CD4-positive, CD25-positive, alpha-beta regulatory T cell (primary cell): ENCODE measurements at regions not wholly inside any gene's neighbourhood (a gene's known extent, or its start where the extent isn't known, plus 50 kb on each side); places are given as distances from the start of the nearest gene placed in this dataset.
"Not testable (repeated sequence)": the region's sequence is repeated elsewhere in the genome, so short reads cannot be mapped to it uniquely, and the experiment has no call there.

ENCODE experiments used
- ATAC-seq, 2 donors: fragments of 150-1000 bp; cut with Tn5 transposase; one replicate each; pipeline ENCODE4 v1.10.0; 2021; ENCODE audit warnings: low read depth in 2 of 2, moderate number of reproducible peaks in 2 of 2, moderate library complexity in 1 of 2
- DNase-seq, 3 donors: peaks; one replicate each; pipeline versions ENCODE4 v3.0.0 to v3.0.0-alpha.2; 2012 to 2022; ENCODE audit warnings: mixed read lengths in 1 of 3
- H3K27ac ChIP-seq: one replicate; pipeline ENCODE4 v1.7.0; 2013; ENCODE audit warnings: mild to moderate bottlenecking, low read length; ENCODE audit not compliant: insufficient read depth, poor library complexity, severe bottlenecking
- H3K27me3 ChIP-seq: one replicate; pipeline ENCODE4 v1.7.0; 2013; ENCODE audit warnings: low read length; ENCODE audit not compliant: control insufficient read depth, insufficient read depth
- H3K36me3 ChIP-seq: one replicate; pipeline ENCODE4 v1.7.0; 2013; ENCODE audit warnings: mild to moderate bottlenecking, low read length, moderate library complexity; ENCODE audit not compliant: control insufficient read depth, insufficient read depth
- H3K4me1 ChIP-seq: 2 replicates; pipeline ENCODE4 v1.7.0; 2013; ENCODE audit warnings: mild to moderate bottlenecking, low read length; ENCODE audit not compliant: insufficient read depth, control insufficient read depth, poor library complexity, severe bottlenecking
- H3K4me3 ChIP-seq: one replicate; pipeline ENCODE4 v1.7.0; 2013; ENCODE audit warnings: low read depth, mild to moderate bottlenecking, low read length, moderate library complexity
- H3K9me3 ChIP-seq, 2 experiments: 1 replicate in 1 of 2; 2 replicates in 1 of 2; pipeline ENCODE4 v1.7.0; 2013; ENCODE audit warnings: low read length in 2 of 2, mild to moderate bottlenecking in 1 of 2, moderate library complexity in 1 of 2; ENCODE audit not compliant: control insufficient read depth in 2 of 2
- H3K27ac Mint-ChIP-seq, 3 donors: one replicate each; pipeline ENCODE4 v1.8.0; 2020 to 2022; ENCODE audit warnings: mild to moderate bottlenecking in 3 of 3, mixed read lengths in 3 of 3, moderate library complexity in 2 of 3
- H3K27me3 Mint-ChIP-seq: one replicate; pipeline ENCODE4 v1.8.0; 2022; ENCODE audit warnings: mild to moderate bottlenecking, mixed read lengths
- H3K36me3 Mint-ChIP-seq: one replicate; pipeline ENCODE4 v1.8.0; 2020; ENCODE audit warnings: mixed read lengths
- H3K4me1 Mint-ChIP-seq, 4 donors: one replicate each; pipeline ENCODE4 v1.8.0; 2020 to 2022; ENCODE audit warnings: mixed read lengths in 4 of 4, mild to moderate bottlenecking in 1 of 4
- H3K4me3 Mint-ChIP-seq, 4 donors: one replicate each; pipeline ENCODE4 v1.8.0; 2020 to 2022; ENCODE audit warnings: mild to moderate bottlenecking in 4 of 4, mixed read lengths in 4 of 4, moderate library complexity in 3 of 4
- H3K9me3 Mint-ChIP-seq, 7 donors: one replicate each; pipeline ENCODE4 v1.8.0; 2020 to 2022; ENCODE audit warnings: mixed read lengths in 7 of 7, mild to moderate bottlenecking in 3 of 7, moderate library complexity in 2 of 7

DNA sequence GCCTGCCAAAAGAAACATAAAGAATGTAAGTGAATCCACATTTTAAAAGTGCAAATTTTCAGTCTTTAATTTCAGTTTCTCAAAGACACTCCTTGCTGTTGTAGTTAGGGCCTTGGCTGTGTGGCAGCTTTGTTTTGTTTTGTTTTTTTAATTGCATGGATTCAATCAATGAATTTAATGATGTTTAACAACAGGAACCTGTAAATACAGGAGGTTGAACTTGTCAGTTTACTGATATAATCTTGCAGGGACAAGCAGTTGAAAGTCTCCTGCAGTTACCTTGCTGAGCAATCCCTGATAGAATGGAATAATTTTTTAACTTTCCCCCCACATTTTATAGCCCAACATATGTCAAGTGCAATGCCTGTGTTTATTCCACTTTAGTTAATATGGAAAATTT is 528.3 kb upstream of the PCDH7 start:
- H3K36me3 Mint-ChIP-seq: no peaks in the 10 kb centered on the region
- no peak for DNase-seq
- Histone ChIP-seq H3K4me1 (no peaks in the 10 kb centered on the region), H3K27me3 (no peaks in the 10 kb centered on the region), H3K36me3 (no peaks in the 10 kb centered on the region), H3K27ac (no peak overlapping the region), H3K4me3 (no peak overlapping the region), H3K9me3 (peaks cover 0 to 3% of the 10 kb centered on the region in 2 experiments)
- H3K9me3 Mint-ChIP-seq: peaks cover 0 to 22% (median 3%) of the 10 kb centered on the region in 7 donors
- no peak for ATAC-seq
- no peak overlapping the region for H3K4me3 Mint-ChIP-seq
- no peak overlapping the region for H3K27ac Mint-ChIP-seq
- no peaks in the 10 kb centered on the region for H3K4me1 Mint-ChIP-seq
- H3K27me3 Mint-ChIP-seq: no peaks in the 10 kb centered on the region

DNA sequence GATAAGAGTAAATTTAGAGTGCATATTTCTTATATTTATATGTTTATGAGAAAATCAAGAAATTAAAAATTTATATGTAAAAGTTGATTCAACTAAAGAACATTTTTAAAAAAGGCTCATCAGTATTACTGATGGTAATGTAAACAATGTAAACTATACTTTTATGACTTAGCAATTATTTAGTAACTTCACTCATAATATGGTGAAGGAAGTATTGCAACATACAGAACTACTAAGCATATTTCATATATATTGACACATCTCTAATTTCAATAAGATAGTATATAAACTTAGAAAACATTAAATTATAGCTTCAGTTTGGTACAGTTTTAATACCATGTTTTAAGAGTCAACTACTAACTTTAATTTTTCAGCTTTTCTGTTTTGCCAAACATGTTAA is 512.8 kb upstream of the PCDH7 start:
- H3K4me1 Mint-ChIP-seq: no peaks in the 10 kb centered on the region
- H3K36me3 Mint-ChIP-seq: no peaks in the 10 kb centered on the region
- H3K4me3 Mint-ChIP-seq: no peak overlapping the region
- no peak for DNase-seq
- peaks cover 11 to 12% of the 10 kb centered on the region in 2 experiments for H3K9me3 ChIP-seq
- no peak for ATAC-seq
- no peak overlapping the region for H3K27ac ChIP-seq
- no peak overlapping the region for H3K27ac Mint-ChIP-seq
- H3K36me3 ChIP-seq: no peaks in the 10 kb centered on the region
- H3K9me3 Mint-ChIP-seq: peaks cover 1 to 28% (median 12%) of the 10 kb centered on the region in 7 donors
- no peaks in the 10 kb centered on the region for H3K4me1 ChIP-seq
- H3K27me3 Mint-ChIP-seq: no peaks in the 10 kb centered on the region
- H3K4me3 ChIP-seq: no peak overlapping the region
- H3K27me3 ChIP-seq: no peaks in the 10 kb centered on the region

DNA sequence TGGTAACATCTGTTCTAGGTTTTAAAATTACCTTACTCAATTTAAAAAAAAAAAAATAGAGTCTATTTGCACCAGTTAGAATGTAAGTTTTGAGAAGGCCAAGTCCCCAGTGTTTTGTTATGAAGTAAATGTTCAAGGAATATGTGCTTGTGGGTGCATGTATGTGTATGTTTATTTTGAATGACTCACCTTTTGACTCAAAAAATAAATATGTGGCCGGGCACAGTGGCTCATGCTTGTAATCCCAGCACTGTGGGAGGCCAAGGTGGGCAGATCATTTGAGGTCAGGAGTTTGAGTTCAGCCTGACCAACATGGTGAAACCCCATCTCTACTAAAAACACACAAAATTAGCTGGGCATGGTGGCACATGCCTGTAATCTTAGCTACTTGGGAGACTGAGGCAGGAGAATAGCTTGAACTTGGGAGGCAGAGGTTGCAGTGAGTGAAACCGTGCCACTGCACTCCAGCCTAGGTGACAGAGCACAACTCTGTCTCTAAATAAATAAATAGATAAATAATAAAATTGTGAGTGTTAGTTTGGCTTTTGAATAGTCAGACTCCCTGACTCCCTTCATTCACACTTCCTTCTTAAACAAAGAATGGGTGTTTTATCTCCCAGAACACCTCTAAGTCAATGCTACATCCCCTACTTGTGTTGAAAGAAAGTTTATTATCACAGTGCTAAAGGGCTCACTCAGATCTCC is 511.3 kb upstream of the PCDH7 start:
- Histone ChIP-seq H3K4me1 (no peaks in the 10 kb centered on the region), H3K27ac (no peak overlapping the region), H3K27me3 (no peaks in the 10 kb centered on the region), H3K4me3 (no peak overlapping the region), H3K36me3 (no peaks in the 10 kb centered on the region), H3K9me3 (peaks cover 7 to 10% of the 10 kb centered on the region in 2 experiments)
- ATAC-seq (no peak), DNase-seq (no peak)
- Mint-ChIP-seq H3K4me1 (no peaks in the 10 kb centered on the region), H3K9me3 (peaks cover 1 to 23% (median 10%) of the 10 kb centered on the region in 7 donors), H3K4me3 (no peak overlapping the region), H3K27ac (no peak overlapping the region), H3K27me3 (no peaks in the 10 kb centered on the region), H3K36me3 (no peaks in the 10 kb centered on the region)

DNA sequence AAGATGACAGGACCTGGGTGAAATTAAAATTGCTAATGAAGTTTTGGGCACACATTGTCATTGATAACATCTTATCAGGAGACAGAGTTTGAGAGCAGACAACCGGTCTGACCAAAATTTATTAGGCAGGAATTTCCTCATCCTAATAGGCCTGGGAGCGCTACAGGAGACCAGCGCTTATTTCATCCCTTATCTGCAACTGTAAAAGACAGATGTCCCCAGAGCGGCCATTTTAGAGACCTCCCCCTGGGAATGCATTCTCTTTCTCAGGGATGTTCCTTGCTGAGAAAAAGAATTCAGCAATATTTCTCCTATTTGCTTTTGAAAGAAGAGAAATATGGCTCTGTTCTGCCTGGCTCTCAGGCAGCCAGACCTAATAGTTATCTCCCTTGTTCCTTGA is 504.2 kb upstream of the PCDH7 start:
- H3K9me3 Mint-ChIP-seq: peaks cover 0 to 43% (median 16%) of the 10 kb centered on the region in 7 donors
- not testable (repeated sequence) for H3K27me3 ChIP-seq, H3K27me3 Mint-ChIP-seq, H3K36me3 ChIP-seq, H3K27ac ChIP-seq, DNase-seq, H3K27ac Mint-ChIP-seq, H3K4me1 Mint-ChIP-seq, H3K4me1 ChIP-seq, H3K4me3 ChIP-seq, H3K4me3 Mint-ChIP-seq, H3K36me3 Mint-ChIP-seq, H3K9me3 ChIP-seq, ATAC-seq

DNA sequence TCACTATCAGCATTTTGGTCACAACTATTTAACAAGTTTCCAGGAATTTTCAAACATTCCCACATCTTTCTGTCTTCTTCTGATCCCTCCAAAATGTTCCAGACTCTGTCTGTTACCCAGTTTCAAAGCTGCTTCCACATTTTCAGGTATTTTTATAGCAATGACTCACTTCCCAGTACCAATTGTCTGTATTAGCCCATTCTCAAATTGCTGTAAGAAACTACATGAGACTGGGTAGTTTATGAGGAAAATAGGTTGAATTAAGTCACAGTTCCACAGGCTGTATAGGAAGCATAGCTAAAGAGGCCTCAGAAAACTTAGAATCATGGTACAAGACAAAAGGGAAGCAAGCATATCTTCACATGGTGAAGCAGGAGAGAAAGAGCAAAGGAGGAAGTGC is 475.0 kb upstream of the PCDH7 start:
- peaks cover 5 to 8% of the 10 kb centered on the region in 2 experiments for H3K9me3 ChIP-seq
- ATAC-seq (no peak), DNase-seq (no peak)
- Mint-ChIP-seq H3K36me3 (no peaks in the 10 kb centered on the region), H3K4me3 (no peak overlapping the region), H3K4me1 (no peaks in the 10 kb centered on the region), H3K9me3 (peaks cover 3 to 35% (median 15%) of the 10 kb centered on the region in 7 donors), H3K27ac (no peak overlapping the region), H3K27me3 (no peaks in the 10 kb centered on the region)
- H3K4me3 ChIP-seq: no peak overlapping the region
- no peak overlapping the region for H3K27ac ChIP-seq
- no peaks in the 10 kb centered on the region for H3K4me1 ChIP-seq
- H3K27me3 ChIP-seq: no peaks in the 10 kb centered on the region
- H3K36me3 ChIP-seq: no peaks in the 10 kb centered on the region

DNA sequence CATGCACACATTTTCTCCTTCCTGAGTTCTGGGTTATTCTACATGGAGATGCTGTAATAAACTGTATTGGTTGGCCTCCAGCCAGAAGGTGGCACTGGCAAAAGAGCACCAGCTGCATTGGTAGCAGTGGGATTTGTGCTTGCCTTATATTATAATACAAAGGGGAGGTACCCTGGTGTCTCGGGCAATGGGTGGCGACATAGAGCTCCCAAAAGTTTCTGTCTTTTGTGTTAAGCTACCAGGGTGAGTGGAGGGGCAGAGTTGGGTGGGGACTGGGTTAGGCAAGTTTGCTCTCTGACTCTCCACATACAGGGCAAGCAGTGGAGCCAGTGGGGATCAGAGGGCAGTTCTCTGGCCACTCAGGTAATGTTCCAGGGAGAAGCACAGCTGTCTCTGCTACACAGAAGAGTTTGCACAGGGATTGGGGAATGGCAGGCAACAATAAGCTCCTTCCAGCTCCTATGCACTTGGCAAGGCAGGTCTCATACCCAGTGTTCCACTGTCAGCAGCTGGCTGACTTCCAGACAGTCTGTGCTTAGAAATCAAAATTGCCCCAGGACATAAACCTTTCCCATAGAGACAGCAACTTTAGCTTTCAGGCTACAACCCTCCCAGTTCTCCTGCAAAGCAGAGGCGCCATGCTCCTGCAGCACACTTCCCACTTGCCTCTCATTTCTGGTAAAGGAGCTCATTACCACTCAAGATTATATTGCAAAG is 463.9 kb upstream of the PCDH7 start:
- Histone ChIP-seq H3K9me3 (peaks cover 2 to 8% of the 10 kb centered on the region in 2 experiments), H3K4me1 (no peaks in the 10 kb centered on the region), H3K4me3 (no peak overlapping the region), H3K27ac (no peak overlapping the region), H3K27me3 (no peaks in the 10 kb centered on the region), H3K36me3 (no peaks in the 10 kb centered on the region)
- no peak for ATAC-seq
- Mint-ChIP-seq H3K27me3 (no peaks in the 10 kb centered on the region), H3K36me3 (no peaks in the 10 kb centered on the region), H3K9me3 (peaks cover 2 to 41% (median 10%) of the 10 kb centered on the region in 7 donors), H3K4me3 (no peak overlapping the region), H3K4me1 (no peaks in the 10 kb centered on the region), H3K27ac (no peak overlapping the region)
- DNase-seq: no peak

DNA sequence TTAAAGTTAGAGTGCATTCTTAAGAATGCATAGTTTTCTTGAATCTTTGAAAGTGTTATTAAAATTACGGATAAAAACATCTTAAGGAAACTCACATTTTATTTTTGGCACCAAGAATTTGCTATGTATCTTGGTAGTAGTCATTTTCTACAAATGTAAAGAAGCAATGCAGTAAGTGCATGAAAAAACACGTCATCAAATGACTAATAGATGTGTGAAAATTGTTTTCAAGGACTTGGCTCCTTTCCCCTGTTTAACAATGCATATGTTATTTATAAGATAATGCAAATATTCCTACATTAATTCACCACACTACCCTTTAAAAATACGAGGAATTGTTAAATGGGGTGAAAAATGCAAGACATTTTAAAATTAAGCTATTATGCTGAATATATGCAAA is 461.2 kb upstream of the PCDH7 start:
- H3K27me3 ChIP-seq: no peaks in the 10 kb centered on the region
- ATAC-seq: no peak
- H3K4me1 Mint-ChIP-seq: no peaks in the 10 kb centered on the region

DNA sequence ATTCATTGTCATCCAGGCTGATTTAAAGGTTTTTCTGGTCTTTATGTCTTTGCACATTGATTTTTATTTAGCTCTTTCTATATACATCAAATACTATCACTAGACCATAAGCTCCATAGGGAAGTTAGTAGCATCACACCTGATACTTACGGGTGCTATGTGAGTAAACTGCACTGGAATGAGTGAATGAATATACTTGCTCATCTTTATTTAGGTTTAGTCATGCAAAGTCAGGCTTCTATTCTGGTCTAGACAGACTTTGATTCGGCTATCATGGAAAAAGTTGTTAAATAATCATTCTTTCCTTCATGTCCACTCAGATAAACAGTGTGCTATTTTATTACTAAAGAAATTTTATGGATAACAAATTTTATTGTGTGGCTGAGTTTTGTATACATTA is 457.8 kb upstream of the PCDH7 start:
- no peak for ATAC-seq
- Mint-ChIP-seq H3K4me3 (no peak overlapping the region), H3K36me3 (no peaks in the 10 kb centered on the region)

More for the DNA sequence above, 461.2 kb upstream of the PCDH7 start:
- no peak for DNase-seq
- peaks cover 0 to 24% (median 7%) of the 10 kb centered on the region in 7 donors for H3K9me3 Mint-ChIP-seq
- Histone ChIP-seq H3K4me1 (no peaks in the 10 kb centered on the region), H3K36me3 (no peaks in the 10 kb centered on the region), H3K27ac (no peak overlapping the region), H3K9me3 (peaks cover 2 to 12% of the 10 kb centered on the region in 2 experiments), H3K4me3 (no peak overlapping the region)
- no peak overlapping the region for H3K4me3 Mint-ChIP-seq
- H3K36me3 Mint-ChIP-seq: no peaks in the 10 kb centered on the region
- no peaks in the 10 kb centered on the region for H3K27me3 Mint-ChIP-seq
- H3K27ac Mint-ChIP-seq: no peak overlapping the region

More for the DNA sequence above, 457.8 kb upstream of the PCDH7 start:
- peaks cover 2 to 4% of the 10 kb centered on the region in 2 experiments for H3K9me3 ChIP-seq
- no peaks in the 10 kb centered on the region for H3K27me3 ChIP-seq
- H3K36me3 ChIP-seq: no peaks in the 10 kb centered on the region
- Mint-ChIP-seq H3K27me3 (no peaks in the 10 kb centered on the region), H3K4me1 (no peaks in the 10 kb centered on the region), H3K9me3 (peaks cover 0 to 12% (median 4%) of the 10 kb centered on the region in 7 donors), H3K27ac (no peak overlapping the region)
- H3K27ac ChIP-seq: no peak overlapping the region
- no peaks in the 10 kb centered on the region for H3K4me1 ChIP-seq
- DNase-seq: no peak
- no peak overlapping the region for H3K4me3 ChIP-seq
